OCI-LY3 (cell line): ENCODE measurements at regions not wholly inside any gene's neighbourhood (a gene's known extent, or its start where the extent isn't known, plus 50 kb on each side); places are given as distances from the start of the nearest gene placed in this dataset.

Experiments used
- H2AFZ ChIP-seq: fragments of 200-600, 300-600 bp; shearing (Covaris generic); 2 replicates; pipeline ENCODE4 v1.6.0; 2014; ENCODE audit warnings: antibody characterized with exemption, low read depth, low read length
- H3K27ac ChIP-seq: fragments of 200-600, 300-600 bp; sonication (generic); 2 replicates; pipeline ENCODE4 v1.5.1; 2014; ENCODE audit warnings: mild to moderate bottlenecking, low read length, moderate library complexity, mixed read lengths
- H3K27me3 ChIP-seq: fragments of 200-600, 300-600 bp; sonication (generic); 2 replicates; pipeline ENCODE4 v1.6.1; 2014; ENCODE audit warnings: low read depth, low read length, mixed read lengths
- H3K36me3 ChIP-seq: fragments of 200-600, 300-600 bp; sonication (generic); replicated peaks from 2 replicates; pipeline ENCODE3; 2014; ENCODE audit warnings: low read depth, low read length, mixed read lengths
- H3K4me1 ChIP-seq: fragments of 300-600, 200-600 bp; sonication (generic); 2 replicates; pipeline ENCODE4 v1.6.1; 2014; ENCODE audit warnings: low read length, mixed read lengths
- H3K4me2 ChIP-seq: fragments of 200-600, 300-600 bp; sonication (generic); 2 replicates; pipeline ENCODE4 v1.6.1; 2014; ENCODE audit warnings: low read length, mixed read lengths
- H3K4me3 ChIP-seq: fragments of 300-600, 200-600 bp; sonication (generic); 2 replicates; pipeline ENCODE4 v1.5.1; 2014; ENCODE audit warnings: antibody characterized with exemption, mild to moderate bottlenecking, low read length, moderate library complexity
- H3K79me2 ChIP-seq: fragments of 300-600, 200-600 bp; shearing (Covaris generic); 2 replicates; pipeline ENCODE4 v1.6.1; 2014; ENCODE audit warnings: mild to moderate bottlenecking, low read length, mixed read lengths
- H3K9ac ChIP-seq: fragments of 300-600, 200-600 bp; shearing (Covaris generic); 2 replicates; pipeline ENCODE4 v1.6.0; 2014; ENCODE audit warnings: mild to moderate bottlenecking, low read length, moderate library complexity
- H3K9me3 ChIP-seq: fragments of 200-600, 300-600 bp; shearing (Covaris generic); 2 replicates; pipeline ENCODE4 v1.6.1; 2014; ENCODE audit warnings: low read length, mixed read lengths; ENCODE audit not compliant: insufficient read depth
- H4K20me1 ChIP-seq: fragments of 200-600, 300-600 bp; sonication (generic); 2 replicates; pipeline ENCODE4 v1.6.1; 2016; ENCODE audit warnings: low read length, mixed read lengths; ENCODE audit not compliant: insufficient read depth
- CTCF ChIP-seq: fragments of 200-600, 300-600 bp; sonication (generic); IDR thresholded peaks from 2 replicates; pipeline ENCODE4 v1.5.1; 2014; ENCODE audit warnings: antibody characterized with exemption, low read length, low read depth
- EZH2phosphoT487 ChIP-seq: fragments of 200-600 bp; shearing (Covaris generic); IDR thresholded peaks from 2 replicates; pipeline ENCODE4 v1.6.1; 2018; ENCODE audit warnings: antibody characterized with exemption, mixed run types, low read depth

DNA sequence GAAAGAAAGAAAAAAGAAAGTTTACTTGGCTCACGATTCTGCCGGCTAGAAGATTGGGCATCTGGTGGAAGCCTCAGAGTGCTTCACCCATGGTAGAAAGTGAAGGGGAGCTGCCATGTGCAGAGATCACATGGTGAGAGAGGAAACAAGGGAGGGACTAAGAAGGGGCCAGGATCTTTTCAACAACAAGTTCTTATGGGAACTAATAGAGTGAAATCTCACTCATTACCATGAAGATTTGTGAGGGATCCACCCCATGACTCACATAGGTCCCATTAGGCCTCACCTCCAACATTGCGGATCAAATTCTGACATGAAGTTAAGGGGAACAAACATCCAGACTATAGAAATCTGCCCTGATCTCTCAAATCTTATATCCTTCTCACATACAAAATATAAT is 61.3 kb upstream of the UGT8 start:
- no peak overlapping the region for H3K27ac ChIP-seq
- no peak overlapping the region for H2AFZ ChIP-seq
- no peak overlapping the region for H3K4me2 ChIP-seq
- H3K4me3 ChIP-seq = no peak overlapping the region
- H3K79me2 ChIP-seq = no peaks in the 10 kb centered on the region
- no peaks in the 10 kb centered on the region for H3K36me3 ChIP-seq
- no peaks in the 10 kb centered on the region for H3K4me1 ChIP-seq
- H3K9ac ChIP-seq = no peak overlapping the region
- no peaks in the 10 kb centered on the region for H3K27me3 ChIP-seq
- no peak for TF ChIP-seq EZH2phosphoT487
- H4K20me1 ChIP-seq = no peaks in the 10 kb centered on the region
- no peaks in the 10 kb centered on the region for H3K9me3 ChIP-seq

- no peak overlapping the region for H3K4me3 ChIP-seq
- no peak overlapping the region for H3K27ac ChIP-seq
- H3K27me3 ChIP-seq = no peaks in the 10 kb centered on the region
- no peak overlapping the region for H3K9ac ChIP-seq
- no peaks in the 10 kb centered on the region for H3K36me3 ChIP-seq
- no peak for TF ChIP-seq EZH2phosphoT487
- TF ChIP-seq CTCF = no peak
- no peak overlapping the region for H3K4me2 ChIP-seq
- no peaks in the 10 kb centered on the region for H3K79me2 ChIP-seq
- no peak overlapping the region for H2AFZ ChIP-seq
- no peaks in the 10 kb centered on the region for H4K20me1 ChIP-seq
- no peaks in the 10 kb centered on the region for H3K9me3 ChIP-seq
- H3K4me1 ChIP-seq = no peaks in the 10 kb centered on the region
Observed at GRCh38 chr4:114538012-114538617, 60.5 kb upstream of the UGT8 start.

DNA sequence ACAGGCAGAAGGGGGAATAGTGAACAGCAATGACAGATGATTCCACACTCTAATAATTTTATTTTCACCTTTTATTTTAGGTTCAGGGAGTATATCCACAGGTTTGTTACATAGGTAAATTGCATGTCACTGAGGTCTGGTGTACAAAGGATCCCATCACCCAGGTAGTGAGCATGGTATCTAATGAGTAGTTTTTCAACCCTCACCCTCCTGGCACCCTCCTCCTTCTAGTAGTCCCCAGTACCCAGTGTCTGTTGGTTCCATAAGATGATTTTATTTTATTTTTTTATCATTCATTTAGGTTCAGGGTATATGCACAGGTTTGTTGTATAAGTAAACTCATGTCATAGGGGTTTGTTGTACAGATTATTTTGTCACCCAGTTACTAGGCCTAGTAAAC is 58.6 kb upstream of the UGT8 start:
- no peak for TF ChIP-seq EZH2phosphoT487
- no peak for TF ChIP-seq CTCF
- no peak overlapping the region for H3K4me3 ChIP-seq
- no peaks in the 10 kb centered on the region for H4K20me1 ChIP-seq
- no peaks in the 10 kb centered on the region for H3K4me1 ChIP-seq
- no peaks in the 10 kb centered on the region for H3K9me3 ChIP-seq
- no peak overlapping the region for H2AFZ ChIP-seq
- no peak overlapping the region for H3K4me2 ChIP-seq
- H3K79me2 ChIP-seq = no peaks in the 10 kb centered on the region
- H3K36me3 ChIP-seq = no peaks in the 10 kb centered on the region
- no peak overlapping the region for H3K27ac ChIP-seq
- H3K27me3 ChIP-seq = no peaks in the 10 kb centered on the region
- no peak overlapping the region for H3K9ac ChIP-seq

DNA sequence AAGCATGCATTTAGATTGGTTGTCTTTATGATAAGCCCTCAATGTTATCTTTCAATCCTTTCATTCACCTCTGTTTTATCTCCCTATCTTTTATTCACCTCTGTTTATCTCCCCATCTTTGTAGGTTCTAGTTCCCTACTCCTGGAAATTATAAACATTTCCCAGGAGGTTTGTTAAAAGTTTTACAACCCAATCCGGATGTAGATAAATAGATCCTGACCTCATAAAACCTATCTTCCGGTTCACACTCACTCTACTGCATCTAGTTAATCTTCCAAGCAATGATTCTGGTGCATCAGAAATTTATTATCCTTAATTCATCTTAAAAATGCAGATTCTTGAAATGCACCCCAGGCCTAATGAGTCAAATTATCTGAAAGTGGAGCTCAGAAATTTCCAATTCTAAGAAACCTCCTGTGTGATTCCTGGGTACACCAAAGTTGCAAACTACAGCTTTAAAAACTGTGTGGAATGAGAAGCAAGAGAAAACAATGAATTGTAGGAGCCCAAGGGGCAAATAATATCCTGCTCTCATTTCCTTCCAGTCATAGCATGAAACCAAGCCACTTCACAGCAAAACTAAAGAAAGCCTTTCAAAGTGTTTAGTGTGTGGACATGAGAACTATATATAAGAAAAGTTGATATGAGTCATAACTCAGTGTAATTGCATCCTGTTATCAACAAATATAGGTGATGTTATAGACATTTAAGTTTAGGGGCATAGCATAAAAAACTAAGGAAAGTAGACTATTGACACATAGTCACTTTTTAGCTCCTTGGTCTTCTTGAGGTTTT is 51.1 kb upstream of the UGT8 start:
- no peaks in the 10 kb centered on the region for H3K27me3 ChIP-seq
- H3K4me1 ChIP-seq = no peaks in the 10 kb centered on the region
- no peak for TF ChIP-seq EZH2phosphoT487
- no peak overlapping the region for H3K27ac ChIP-seq
- H4K20me1 ChIP-seq = no peaks in the 10 kb centered on the region
- no peak overlapping the region for H3K4me3 ChIP-seq
- no peak overlapping the region for H3K4me2 ChIP-seq
- H3K9me3 ChIP-seq = no peaks in the 10 kb centered on the region; the same call in 1 of the 2 replicates
- H3K9ac ChIP-seq = no peak overlapping the region
- H3K79me2 ChIP-seq = no peaks in the 10 kb centered on the region
- no peaks in the 10 kb centered on the region for H3K36me3 ChIP-seq
- no peak overlapping the region for H2AFZ ChIP-seq
